Endothelial cell of umbilical vein (primary cell): ENCODE measurements at regions not wholly inside any gene's neighbourhood (a gene's known extent, or its start where the extent isn't known, plus 50 kb on each side); places are given as distances from the start of the nearest gene placed in this dataset.

Source experiments
- BruUV-seq: library from RNA; stranded (reverse); fragments of 400-500 nt; replicated peaks from 2 replicates; lab custom pipeline; 2021; lab: Mats Ljungman, UMichigan
- CTCF ChIA-PET: fragments of 300-600, 350-600 bp; sonication (Branson Sonifier 250); formaldehyde crosslinking; loops from one replicate; lab custom pipeline; 2021; ENCODE audit warnings: antibody characterized with exemption, inconsistent platforms; lab: Charles Lee
- POLR2A ChIA-PET: fragments of 300-600, 350-600 bp; sonication (Branson Sonifier 250); formaldehyde crosslinking; loops from one replicate; lab custom pipeline; 2021; ENCODE audit warnings: antibody characterized with exemption, inconsistent platforms; lab: Charles Lee
- DNase-seq: peaks from one replicate; pipeline ENCODE4 v3.0.0-alpha.2; 2011; ENCODE audit warnings: low read depth, low spot score
- FAIRE-seq: peaks from 2 replicates; lab custom pipeline; 2011; peaks lifted over from hg19 to GRCh38; lab: Jason Lieb, UNC
- H2AFZ ChIP-seq: 2 replicates; pipeline ENCODE4 v1.6.0; 2012; ENCODE audit warnings: low read depth, low read length, control low read depth, inconsistent platforms
- H3K27ac ChIP-seq: 2 replicates; pipeline ENCODE4 v1.5.1; 2011; ENCODE audit warnings: low read depth, mild to moderate bottlenecking, control low read depth, low read length, moderate library complexity; ENCODE audit not compliant: insufficient read depth
- H3K27me3 ChIP-seq, 2 experiments: 2 replicates each; pipeline versions ENCODE4 v1.6.0 to v1.6.1; 2011; ENCODE audit warnings: low read length in 2 of 2, mixed read lengths in 1 of 2; ENCODE audit not compliant: control insufficient read depth in 2 of 2, insufficient read depth in 2 of 2
- H3K36me3 ChIP-seq, 2 experiments: 2 replicates in 1 of 2; 3 replicates in 1 of 2; pipeline ENCODE4 v1.5.1; 2011; ENCODE audit warnings: low read length in 2 of 2, mild to moderate bottlenecking in 1 of 2, moderate library complexity in 1 of 2; ENCODE audit not compliant: control insufficient read depth in 2 of 2, insufficient read depth in 2 of 2; ENCODE audit errors: extremely low read depth in 1 of 2
- H3K4me1 ChIP-seq: 3 replicates; pipeline ENCODE4 v1.5.1; 2011; ENCODE audit warnings: mild to moderate bottlenecking, low read length; ENCODE audit not compliant: control insufficient read depth, insufficient read depth; ENCODE audit errors: extremely low read depth
- H3K4me2 ChIP-seq: 2 replicates; pipeline ENCODE4 v1.6.1; 2011; ENCODE audit warnings: low read length, control low read depth, mixed read lengths; ENCODE audit not compliant: insufficient read depth
- H3K4me3 ChIP-seq, 3 experiments: fragments of 200-600 bp in 1 of 3; sonication (generic), shearing (Covaris generic) in 1 of 3; replicated peaks in 1 of 3; 2 replicates each; pipeline ENCODE4 v1.5.1; 2011 to 2016; ENCODE audit warnings: control low read depth in 3 of 3, low read length in 3 of 3, mild to moderate bottlenecking in 2 of 3, inconsistent platforms in 1 of 3, low read depth in 1 of 3, moderate library complexity in 1 of 3; ENCODE audit not compliant: insufficient read depth in 1 of 3
- H3K79me2 ChIP-seq: 2 replicates; pipeline ENCODE4 v1.6.0; 2012; ENCODE audit warnings: low read length, inconsistent platforms; ENCODE audit not compliant: control insufficient read depth, insufficient read depth
- H3K9ac ChIP-seq: replicated peaks from 2 replicates; pipeline ENCODE3; 2011; ENCODE audit warnings: low read length, control low read depth; ENCODE audit not compliant: insufficient read depth; ENCODE audit errors: extremely low read depth
- H3K9me1 ChIP-seq: replicated peaks from 3 replicates; pipeline ENCODE4 v1.6.0; 2011; ENCODE audit warnings: mild to moderate bottlenecking, low read length; ENCODE audit not compliant: control insufficient read depth, insufficient read depth; ENCODE audit errors: extremely low read depth
- H3K9me3 ChIP-seq: replicated peaks from 2 replicates; pipeline ENCODE4 v1.5.1; 2012; ENCODE audit warnings: low read length, inconsistent platforms; ENCODE audit not compliant: control insufficient read depth, insufficient read depth
- H4K20me1 ChIP-seq: replicated peaks from 2 replicates; pipeline ENCODE3; 2011; ENCODE audit warnings: mild to moderate bottlenecking, low read length; ENCODE audit not compliant: control insufficient read depth, insufficient read depth; ENCODE audit errors: extremely low read depth
- EZH2 ChIP-seq: IDR thresholded peaks from 2 replicates; pipeline ENCODE4 v1.6.1; 2012; ENCODE audit warnings: borderline replicate concordance, low read depth, mild to moderate bottlenecking, moderate library complexity, low read length, inconsistent platforms; ENCODE audit not compliant: severe bottlenecking
- FOS ChIP-seq: IDR thresholded peaks from 2 replicates; pipeline ENCODE4 v1.6.1; 2011; ENCODE audit warnings: mild to moderate bottlenecking, low read length, moderate library complexity, borderline replicate concordance; ENCODE audit not compliant: insufficient read depth
- GATA2 ChIP-seq: IDR thresholded peaks from 2 replicates; pipeline ENCODE4 v1.7.0; 2011; ENCODE audit warnings: low read depth, mild to moderate bottlenecking, moderate library complexity, mixed read lengths, low read length; ENCODE audit not compliant: insufficient read length, insufficient read depth
- JUN ChIP-seq: IDR thresholded peaks from 2 replicates; pipeline ENCODE4 v1.6.1; 2011; ENCODE audit warnings: borderline replicate concordance, low read depth; ENCODE audit not compliant: insufficient read length, insufficient read depth
- MYC ChIP-seq: IDR thresholded peaks from one replicate; pipeline ENCODE4 v1.6.1; 2011; ENCODE audit warnings: mild to moderate bottlenecking, low read depth, low read length
- POLR2A ChIP-seq: IDR thresholded peaks from 2 replicates; pipeline ENCODE4 v1.6.1; 2012; ENCODE audit warnings: low read depth, mild to moderate bottlenecking, control low read depth, low read length
- POLR2AphosphoS5 ChIP-seq: IDR thresholded peaks from 2 replicates; pipeline ENCODE4 v1.6.1; 2012; ENCODE audit warnings: low read depth, mild to moderate bottlenecking, control low read depth, low read length, moderate library complexity; ENCODE audit not compliant: insufficient read depth
- dilution Hi-C: fragments of 300-500 bp; cut with MboI; formaldehyde crosslinking; loops from one replicate; pipeline ENCODE4 v1.15.0; 2019; ENCODE audit warnings: low sequenced_read_pairs; ENCODE audit not compliant: extremely low pct_ligation_motif_present
- intact Hi-C: fragments of 100-400 bp; cut with micrococcal nuclease; formaldehyde crosslinking; loops from one replicate; pipeline ENCODE4 v1.10.0; 2022
- TF ChIP-seq, protein P1 (sequence below), 2 donors: IDR thresholded peaks; 1 replicate in 1 of 2; 2 replicates in 1 of 2; pipeline ENCODE4 v1.5.1; 2011; ENCODE audit warnings: low read length in 2 of 2, mild to moderate bottlenecking in 2 of 2, moderate library complexity in 2 of 2, control low read depth in 1 of 2, inconsistent platforms in 1 of 2, low read depth in 1 of 2; ENCODE audit not compliant: insufficient read depth in 1 of 2; ENCODE audit errors: extremely low read depth in 1 of 2
- TF ChIP-seq, protein P2 (sequence below): IDR thresholded peaks from 2 replicates; pipeline ENCODE4 v1.6.1; 2011; ENCODE audit not compliant: insufficient read depth, insufficient read length

DNA sequence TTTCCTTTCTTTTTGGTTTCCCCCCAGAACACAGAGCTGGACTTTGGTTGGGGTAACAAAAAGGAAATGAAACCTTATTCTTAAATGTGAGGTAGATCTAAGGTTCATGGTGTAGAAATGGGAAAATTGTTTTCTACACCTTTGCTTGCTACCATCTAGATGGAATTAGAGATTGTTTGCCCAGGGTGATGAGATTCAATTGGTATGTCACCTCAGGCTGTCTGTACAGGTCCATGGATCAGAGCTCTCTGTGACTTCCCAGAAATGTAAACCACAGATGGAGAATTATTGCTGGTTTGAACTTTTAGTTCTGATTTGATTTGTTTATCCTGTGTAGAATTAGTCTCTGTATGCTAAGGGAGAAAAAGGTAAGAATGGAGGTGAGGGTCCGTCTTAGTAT, 146.7 kb downstream of the PCDH7 start:
- no peak for DNase-seq
- intact Hi-C loops, result no loop called here
- POLR2A ChIA-PET, result no interaction called here

More for the DNA sequence above, 146.7 kb downstream of the PCDH7 start:
- FAIRE-seq, result peak; percentile 43
- Histone ChIP-seq H3K4me1 (peaks cover 12% of the 10 kb centered on the region), H3K27me3 (no peaks in the 10 kb centered on the region), H3K9me1 (no peaks in the 10 kb centered on the region), H3K9ac (no peak overlapping the region), H3K79me2 (no peaks in the 10 kb centered on the region), H3K9me3 (no peaks in the 10 kb centered on the region), H4K20me1 (no peaks in the 10 kb centered on the region), H3K36me3 (no peaks in the 10 kb centered on the region), H3K4me2 (no peak overlapping the region), H3K27ac (no peak overlapping the region), H3K4me3 (no peak overlapping the region), H2AFZ (no peak overlapping the region)
- no TSS peak for BruUV-seq
- dilution Hi-C loops, result no loop called here
- CTCF ChIA-PET, result interaction anchor here (1.2 to 1.5 kb wide), 3 partner anchors 10 to 14 kb away, joined by 4 to 5 read pairs (median 5); no protein-coding TSS in a partner anchor
- TF ChIP-seq MYC (no peak), JUN (no peak), FOS (no peak), GATA2 (no peak), EZH2 (no peak), POLR2A (no peak), POLR2AphosphoS5 (no peak)
- TF ChIP-seq, protein P1, sequence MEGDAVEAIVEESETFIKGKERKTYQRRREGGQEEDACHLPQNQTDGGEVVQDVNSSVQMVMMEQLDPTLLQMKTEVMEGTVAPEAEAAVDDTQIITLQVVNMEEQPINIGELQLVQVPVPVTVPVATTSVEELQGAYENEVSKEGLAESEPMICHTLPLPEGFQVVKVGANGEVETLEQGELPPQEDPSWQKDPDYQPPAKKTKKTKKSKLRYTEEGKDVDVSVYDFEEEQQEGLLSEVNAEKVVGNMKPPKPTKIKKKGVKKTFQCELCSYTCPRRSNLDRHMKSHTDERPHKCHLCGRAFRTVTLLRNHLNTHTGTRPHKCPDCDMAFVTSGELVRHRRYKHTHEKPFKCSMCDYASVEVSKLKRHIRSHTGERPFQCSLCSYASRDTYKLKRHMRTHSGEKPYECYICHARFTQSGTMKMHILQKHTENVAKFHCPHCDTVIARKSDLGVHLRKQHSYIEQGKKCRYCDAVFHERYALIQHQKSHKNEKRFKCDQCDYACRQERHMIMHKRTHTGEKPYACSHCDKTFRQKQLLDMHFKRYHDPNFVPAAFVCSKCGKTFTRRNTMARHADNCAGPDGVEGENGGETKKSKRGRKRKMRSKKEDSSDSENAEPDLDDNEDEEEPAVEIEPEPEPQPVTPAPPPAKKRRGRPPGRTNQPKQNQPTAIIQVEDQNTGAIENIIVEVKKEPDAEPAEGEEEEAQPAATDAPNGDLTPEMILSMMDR (IDR thresholded peaks at IDR 0.05; ENCODE audit: extremely low read depth in 1 of 2, insufficient read depth in 1 of 2, low read depth in 1 of 2, low read length in 2 of 2), result no peak
- TF ChIP-seq, protein P2, sequence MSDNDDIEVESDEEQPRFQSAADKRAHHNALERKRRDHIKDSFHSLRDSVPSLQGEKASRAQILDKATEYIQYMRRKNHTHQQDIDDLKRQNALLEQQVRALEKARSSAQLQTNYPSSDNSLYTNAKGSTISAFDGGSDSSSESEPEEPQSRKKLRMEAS, result no peak
